ENCODE measurements at regions not wholly inside any gene's neighbourhood (a gene's known extent, or its start where the extent isn't known, plus 50 kb on each side); places are given as distances from the start of the nearest gene placed in this dataset.

DNA sequence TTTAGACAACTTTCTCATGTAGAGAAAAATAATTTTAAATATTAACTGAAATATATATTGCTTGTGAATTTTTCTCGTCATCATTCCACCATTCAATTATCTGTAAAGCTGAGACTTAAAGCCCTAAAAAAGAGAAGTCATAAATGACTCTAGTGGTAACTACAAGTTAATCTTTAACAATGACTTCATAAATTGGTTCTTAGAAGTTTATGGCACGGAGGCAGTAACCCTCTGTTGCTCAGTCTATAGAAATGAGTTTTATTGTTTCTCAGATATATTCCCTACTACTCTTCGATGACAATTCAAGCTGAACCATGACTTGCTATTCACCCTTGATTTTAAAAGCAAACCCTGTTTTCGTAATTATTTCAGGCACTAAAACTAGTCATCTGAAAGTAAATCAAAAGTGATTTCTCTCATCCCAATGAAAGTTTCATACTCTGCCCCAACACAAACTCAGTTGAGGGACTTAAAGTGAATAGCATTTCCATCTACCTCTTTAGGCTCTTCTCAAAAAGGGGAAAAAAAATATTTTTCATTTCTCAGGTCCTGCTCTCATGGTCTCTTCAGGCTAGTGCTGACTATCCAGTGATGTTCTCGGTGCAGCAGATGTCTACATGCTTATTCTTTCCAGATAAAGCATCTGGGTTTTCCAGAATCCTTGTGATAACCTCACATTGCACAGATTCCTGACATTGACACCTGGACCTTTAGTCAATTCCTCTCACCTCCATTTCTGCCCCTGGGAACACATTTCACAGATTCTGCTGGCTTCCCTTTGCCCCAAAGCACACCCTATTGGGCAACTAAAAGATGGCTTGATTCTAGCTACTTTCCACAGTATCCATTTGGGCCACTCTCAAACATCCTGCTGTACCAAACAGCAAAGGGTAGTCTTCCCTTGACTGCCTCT lies 207.8 kb upstream of the LRATD1 start (continued):
- TF ChIP-seq, protein P1, sequence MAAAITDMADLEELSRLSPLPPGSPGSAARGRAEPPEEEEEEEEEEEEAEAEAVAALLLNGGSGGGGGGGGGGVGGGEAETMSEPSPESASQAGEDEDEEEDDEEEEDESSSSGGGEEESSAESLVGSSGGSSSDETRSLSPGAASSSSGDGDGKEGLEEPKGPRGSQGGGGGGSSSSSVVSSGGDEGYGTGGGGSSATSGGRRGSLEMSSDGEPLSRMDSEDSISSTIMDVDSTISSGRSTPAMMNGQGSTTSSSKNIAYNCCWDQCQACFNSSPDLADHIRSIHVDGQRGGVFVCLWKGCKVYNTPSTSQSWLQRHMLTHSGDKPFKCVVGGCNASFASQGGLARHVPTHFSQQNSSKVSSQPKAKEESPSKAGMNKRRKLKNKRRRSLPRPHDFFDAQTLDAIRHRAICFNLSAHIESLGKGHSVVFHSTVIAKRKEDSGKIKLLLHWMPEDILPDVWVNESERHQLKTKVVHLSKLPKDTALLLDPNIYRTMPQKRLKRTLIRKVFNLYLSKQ (tag by site-specific recombination; IDR thresholded peaks at IDR 0.05; ENCODE audit: borderline replicate concordance): no peak
- TF ChIP-seq MEIS1 (CRISPR knock-in tag; IDR thresholded peaks at IDR 0.05; ENCODE audit: borderline replicate concordance) (no peak), KLF10 (tag by site-specific recombination; IDR thresholded peaks at IDR 0.05) (no peak), ZNF558 (tag by site-specific recombination; IDR thresholded peaks at IDR 0.05) (no peak), ZNF311 (tag by site-specific recombination; IDR thresholded peaks at IDR 0.05; ENCODE audit: borderline replicate concordance) (no peak)
- TF ChIP-seq, protein P2, sequence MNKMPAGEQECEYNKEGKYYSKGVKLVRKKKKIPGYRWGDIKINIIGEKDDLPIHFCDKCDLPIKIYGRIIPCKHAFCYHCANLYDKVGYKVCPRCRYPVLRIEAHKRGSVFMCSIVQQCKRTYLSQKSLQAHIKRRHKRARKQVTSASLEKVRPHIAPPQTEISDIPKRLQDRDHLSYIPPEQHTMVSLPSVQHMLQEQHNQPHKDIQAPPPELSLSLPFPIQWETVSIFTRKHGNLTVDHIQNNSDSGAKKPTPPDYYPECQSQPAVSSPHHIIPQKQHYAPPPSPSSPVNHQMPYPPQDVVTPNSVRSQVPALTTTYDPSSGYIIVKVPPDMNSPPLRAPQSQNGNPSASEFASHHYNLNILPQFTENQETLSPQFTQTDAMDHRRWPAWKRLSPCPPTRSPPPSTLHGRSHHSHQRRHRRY (tag by site-specific recombination; IDR thresholded peaks at IDR 0.05): no peak

DNA sequence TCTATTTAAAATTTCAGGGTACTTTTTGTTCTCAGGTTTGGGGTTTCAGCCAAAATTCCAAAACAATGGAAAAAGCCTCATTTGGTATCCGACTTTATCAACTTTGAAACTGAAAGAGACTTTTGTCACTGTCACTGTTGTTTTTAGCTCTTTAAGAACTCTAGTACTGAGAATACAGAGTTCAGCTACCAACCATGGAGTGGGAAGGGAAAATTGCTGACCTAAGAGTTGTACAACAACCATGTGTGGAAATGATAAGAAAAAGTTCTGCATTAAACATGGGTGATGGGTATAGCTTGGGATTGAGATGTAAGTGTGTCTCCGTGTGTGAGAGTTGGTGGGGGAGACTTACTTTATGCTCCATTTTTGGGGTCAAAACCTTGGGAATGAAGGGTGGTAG lies 206.6 kb upstream of the LRATD1 start:
- ChIA-PET POLR2A (no interaction called here), CTCF (no interaction called here)
- Histone ChIP-seq H3K36me3 (ENCODE audit: control insufficient read depth in 2 of 2, insufficient read depth in 1 of 2, low read length in 2 of 2) (no peaks in the 10 kb centered on the region), H3K4me1 (ENCODE audit: control insufficient read depth, insufficient read depth, low read length) (no peaks in the 10 kb centered on the region), H3K4me3 (ENCODE audit: low read depth, low read length) (no peak overlapping the region), H3K9me3 (ENCODE audit: control insufficient read depth, insufficient read depth, low read depth, low read length) (no peaks in the 10 kb centered on the region), H3K27ac (ENCODE audit: extremely low read depth, low read depth, low read length) (no peak overlapping the region)
- TF ChIP-seq ZNF239 (tag by site-specific recombination; IDR thresholded peaks at IDR 0.05) (no peak), ZNF341 (tag by site-specific recombination; IDR thresholded peaks at IDR 0.05; ENCODE audit: low read depth) (no peak), SALL2 (tag by site-specific recombination; IDR thresholded peaks at IDR 0.05; ENCODE audit: borderline replicate concordance) (no peak), ZFP3 (tag by site-specific recombination; IDR thresholded peaks at IDR 0.05; ENCODE audit: low read depth) (no peak), GLI4 (tag by site-specific recombination; IDR thresholded peaks at IDR 0.05) (no peak), KLF7 (tag by site-specific recombination; IDR thresholded peaks at IDR 0.05; ENCODE audit: borderline replicate concordance) (no peak), TCF7L2 (IDR thresholded peaks at IDR 0.05; ENCODE audit: borderline replicate concordance, low read depth, low read length) (no peak)
- TF ChIP-seq, protein P3, sequence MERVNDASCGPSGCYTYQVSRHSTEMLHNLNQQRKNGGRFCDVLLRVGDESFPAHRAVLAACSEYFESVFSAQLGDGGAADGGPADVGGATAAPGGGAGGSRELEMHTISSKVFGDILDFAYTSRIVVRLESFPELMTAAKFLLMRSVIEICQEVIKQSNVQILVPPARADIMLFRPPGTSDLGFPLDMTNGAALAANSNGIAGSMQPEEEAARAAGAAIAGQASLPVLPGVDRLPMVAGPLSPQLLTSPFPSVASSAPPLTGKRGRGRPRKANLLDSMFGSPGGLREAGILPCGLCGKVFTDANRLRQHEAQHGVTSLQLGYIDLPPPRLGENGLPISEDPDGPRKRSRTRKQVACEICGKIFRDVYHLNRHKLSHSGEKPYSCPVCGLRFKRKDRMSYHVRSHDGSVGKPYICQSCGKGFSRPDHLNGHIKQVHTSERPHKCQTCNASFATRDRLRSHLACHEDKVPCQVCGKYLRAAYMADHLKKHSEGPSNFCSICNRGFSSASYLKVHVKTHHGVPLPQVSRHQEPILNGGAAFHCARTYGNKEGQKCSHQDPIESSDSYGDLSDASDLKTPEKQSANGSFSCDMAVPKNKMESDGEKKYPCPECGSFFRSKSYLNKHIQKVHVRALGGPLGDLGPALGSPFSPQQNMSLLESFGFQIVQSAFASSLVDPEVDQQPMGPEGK (tag by site-specific recombination; IDR thresholded peaks at IDR 0.05): no peak
- TF ChIP-seq, protein P4, sequence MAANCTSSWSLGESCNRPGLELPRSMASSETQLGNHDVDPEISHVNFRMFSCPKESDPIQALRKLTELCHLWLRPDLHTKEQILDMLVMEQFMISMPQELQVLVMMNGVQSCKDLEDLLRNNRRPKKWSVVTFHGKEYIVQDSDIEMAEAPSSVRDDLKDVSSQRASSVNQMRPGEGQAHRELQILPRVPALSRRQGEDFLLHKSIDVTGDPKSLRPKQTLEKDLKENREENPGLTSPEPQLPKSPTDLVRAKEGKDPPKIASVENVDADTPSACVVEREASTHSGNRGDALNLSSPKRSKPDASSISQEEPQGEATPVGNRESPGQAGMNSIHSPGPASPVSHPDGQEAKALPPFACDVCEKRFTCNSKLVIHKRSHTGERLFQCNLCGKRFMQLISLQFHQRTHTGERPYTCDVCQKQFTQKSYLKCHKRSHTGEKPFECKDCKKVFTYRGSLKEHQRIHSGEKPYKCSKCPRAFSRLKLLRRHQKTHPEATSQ (tag by site-specific recombination; IDR thresholded peaks at IDR 0.05): no peak
- TF ChIP-seq, protein P5, sequence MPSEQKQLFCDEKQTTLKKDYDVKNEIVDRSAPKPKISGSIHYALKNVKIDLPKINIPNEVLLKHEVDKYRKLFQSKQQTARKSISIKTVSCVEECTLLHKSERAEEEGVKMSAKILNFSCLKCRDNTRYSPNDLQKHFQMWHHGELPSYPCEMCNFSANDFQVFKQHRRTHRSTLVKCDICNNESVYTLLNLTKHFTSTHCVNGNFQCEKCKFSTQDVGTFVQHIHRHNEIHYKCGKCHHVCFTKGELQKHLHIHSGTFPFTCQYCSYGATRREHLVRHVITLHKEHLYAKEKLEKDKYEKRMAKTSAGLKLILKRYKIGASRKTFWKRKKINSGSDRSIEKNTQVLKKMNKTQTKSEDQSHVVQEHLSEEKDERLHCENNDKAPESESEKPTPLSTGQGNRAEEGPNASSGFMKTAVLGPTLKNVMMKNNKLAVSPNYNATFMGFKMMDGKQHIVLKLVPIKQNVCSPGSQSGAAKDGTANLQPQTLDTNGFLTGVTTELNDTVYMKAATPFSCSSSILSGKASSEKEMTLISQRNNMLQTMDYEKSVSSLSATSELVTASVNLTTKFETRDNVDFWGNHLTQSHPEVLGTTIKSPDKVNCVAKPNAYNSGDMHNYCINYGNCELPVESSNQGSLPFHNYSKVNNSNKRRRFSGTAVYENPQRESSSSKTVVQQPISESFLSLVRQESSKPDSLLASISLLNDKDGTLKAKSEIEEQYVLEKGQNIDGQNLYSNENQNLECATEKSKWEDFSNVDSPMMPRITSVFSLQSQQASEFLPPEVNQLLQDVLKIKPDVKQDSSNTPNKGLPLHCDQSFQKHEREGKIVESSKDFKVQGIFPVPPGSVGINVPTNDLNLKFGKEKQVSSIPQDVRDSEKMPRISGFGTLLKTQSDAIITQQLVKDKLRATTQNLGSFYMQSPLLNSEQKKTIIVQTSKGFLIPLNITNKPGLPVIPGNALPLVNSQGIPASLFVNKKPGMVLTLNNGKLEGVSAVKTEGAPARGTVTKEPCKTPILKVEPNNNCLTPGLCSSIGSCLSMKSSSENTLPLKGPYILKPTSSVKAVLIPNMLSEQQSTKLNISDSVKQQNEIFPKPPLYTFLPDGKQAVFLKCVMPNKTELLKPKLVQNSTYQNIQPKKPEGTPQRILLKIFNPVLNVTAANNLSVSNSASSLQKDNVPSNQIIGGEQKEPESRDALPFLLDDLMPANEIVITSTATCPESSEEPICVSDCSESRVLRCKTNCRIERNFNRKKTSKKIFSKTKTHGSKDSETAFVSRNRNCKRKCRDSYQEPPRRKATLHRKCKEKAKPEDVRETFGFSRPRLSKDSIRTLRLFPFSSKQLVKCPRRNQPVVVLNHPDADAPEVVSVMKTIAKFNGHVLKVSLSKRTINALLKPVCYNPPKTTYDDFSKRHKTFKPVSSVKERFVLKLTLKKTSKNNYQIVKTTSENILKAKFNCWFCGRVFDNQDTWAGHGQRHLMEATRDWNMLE (tag by site-specific recombination; conservative IDR thresholded peaks at IDR 0.05; ENCODE audit: low read depth): no peak
- TF ChIP-seq, protein P6, sequence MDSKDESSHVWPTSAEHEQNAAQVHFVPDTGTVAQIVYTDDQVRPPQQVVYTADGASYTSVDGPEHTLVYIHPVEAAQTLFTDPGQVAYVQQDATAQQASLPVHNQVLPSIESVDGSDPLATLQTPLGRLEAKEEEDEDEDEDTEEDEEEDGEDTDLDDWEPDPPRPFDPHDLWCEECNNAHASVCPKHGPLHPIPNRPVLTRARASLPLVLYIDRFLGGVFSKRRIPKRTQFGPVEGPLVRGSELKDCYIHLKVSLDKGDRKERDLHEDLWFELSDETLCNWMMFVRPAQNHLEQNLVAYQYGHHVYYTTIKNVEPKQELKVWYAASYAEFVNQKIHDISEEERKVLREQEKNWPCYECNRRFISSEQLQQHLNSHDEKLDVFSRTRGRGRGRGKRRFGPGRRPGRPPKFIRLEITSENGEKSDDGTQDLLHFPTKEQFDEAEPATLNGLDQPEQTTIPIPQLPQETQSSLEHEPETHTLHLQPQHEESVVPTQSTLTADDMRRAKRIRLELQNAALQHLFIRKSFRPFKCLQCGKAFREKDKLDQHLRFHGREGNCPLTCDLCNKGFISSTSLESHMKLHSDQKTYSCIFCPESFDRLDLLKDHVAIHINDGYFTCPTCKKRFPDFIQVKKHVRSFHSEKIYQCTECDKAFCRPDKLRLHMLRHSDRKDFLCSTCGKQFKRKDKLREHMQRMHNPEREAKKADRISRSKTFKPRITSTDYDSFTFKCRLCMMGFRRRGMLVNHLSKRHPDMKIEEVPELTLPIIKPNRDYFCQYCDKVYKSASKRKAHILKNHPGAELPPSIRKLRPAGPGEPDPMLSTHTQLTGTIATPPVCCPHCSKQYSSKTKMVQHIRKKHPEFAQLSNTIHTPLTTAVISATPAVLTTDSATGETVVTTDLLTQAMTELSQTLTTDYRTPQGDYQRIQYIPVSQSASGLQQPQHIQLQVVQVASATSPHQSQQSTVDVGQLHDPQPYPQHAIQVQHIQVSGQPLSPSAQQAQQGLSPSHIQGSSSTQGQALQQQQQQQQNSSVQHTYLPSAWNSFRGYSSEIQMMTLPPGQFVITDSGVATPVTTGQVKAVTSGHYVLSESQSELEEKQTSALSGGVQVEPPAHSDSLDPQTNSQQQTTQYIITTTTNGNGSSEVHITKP (tag by site-specific recombination; IDR thresholded peaks at IDR 0.05): no peak
- TF ChIP-seq, protein P1 (tag by site-specific recombination; IDR thresholded peaks at IDR 0.05; ENCODE audit: borderline replicate concordance): no peak
